AG10803 (cell line): ENCODE measurements at regions not wholly inside any gene's neighbourhood (a gene's known extent, or its start where the extent isn't known, plus 50 kb on each side); places are given as distances from the start of the nearest gene placed in this dataset.
"Not testable (repeated sequence)": the region's sequence is repeated elsewhere in the genome, so short reads cannot be mapped to it uniquely, and the experiment has no call there.

ENCODE experiments used
- DNase-seq: peaks from one replicate; pipeline ENCODE4 v3.0.0; 2010; ENCODE audit warnings: low read depth
- H3K4me3 ChIP-seq: 2 replicates; pipeline ENCODE4 v1.5.1; 2011; ENCODE audit warnings: mild to moderate bottlenecking, low read length, control low read depth
- TF ChIP-seq, protein P1 (sequence below): conservative IDR thresholded peaks from 2 replicates; pipeline ENCODE4 v1.5.1; 2011; ENCODE audit warnings: mild to moderate bottlenecking, low read length, control low read depth, inconsistent platforms

DNA sequence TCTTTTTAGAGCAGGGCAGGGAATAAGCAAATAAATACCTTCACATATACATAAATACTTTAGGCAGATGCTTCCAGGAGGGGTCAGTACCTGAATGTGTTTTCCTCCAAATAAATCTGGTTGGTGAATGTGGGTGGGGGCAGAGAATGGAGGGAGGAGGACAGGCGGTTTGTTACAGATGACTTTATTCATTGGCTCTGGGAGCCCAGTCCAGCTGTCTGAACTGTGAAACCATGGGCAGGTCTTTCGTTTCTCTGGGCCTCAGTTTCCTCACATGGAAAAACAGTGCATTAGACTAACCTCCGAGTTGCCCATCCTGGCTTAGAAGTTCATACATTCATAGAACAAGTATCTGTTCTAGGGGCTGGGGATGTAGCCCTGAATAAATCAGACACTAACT lies 124.6 kb downstream of the IER5 start:
- TF ChIP-seq, protein P1, sequence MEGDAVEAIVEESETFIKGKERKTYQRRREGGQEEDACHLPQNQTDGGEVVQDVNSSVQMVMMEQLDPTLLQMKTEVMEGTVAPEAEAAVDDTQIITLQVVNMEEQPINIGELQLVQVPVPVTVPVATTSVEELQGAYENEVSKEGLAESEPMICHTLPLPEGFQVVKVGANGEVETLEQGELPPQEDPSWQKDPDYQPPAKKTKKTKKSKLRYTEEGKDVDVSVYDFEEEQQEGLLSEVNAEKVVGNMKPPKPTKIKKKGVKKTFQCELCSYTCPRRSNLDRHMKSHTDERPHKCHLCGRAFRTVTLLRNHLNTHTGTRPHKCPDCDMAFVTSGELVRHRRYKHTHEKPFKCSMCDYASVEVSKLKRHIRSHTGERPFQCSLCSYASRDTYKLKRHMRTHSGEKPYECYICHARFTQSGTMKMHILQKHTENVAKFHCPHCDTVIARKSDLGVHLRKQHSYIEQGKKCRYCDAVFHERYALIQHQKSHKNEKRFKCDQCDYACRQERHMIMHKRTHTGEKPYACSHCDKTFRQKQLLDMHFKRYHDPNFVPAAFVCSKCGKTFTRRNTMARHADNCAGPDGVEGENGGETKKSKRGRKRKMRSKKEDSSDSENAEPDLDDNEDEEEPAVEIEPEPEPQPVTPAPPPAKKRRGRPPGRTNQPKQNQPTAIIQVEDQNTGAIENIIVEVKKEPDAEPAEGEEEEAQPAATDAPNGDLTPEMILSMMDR, result no peak
- no peak for DNase-seq
- H3K4me3 ChIP-seq, result no peak overlapping the region

DNA sequence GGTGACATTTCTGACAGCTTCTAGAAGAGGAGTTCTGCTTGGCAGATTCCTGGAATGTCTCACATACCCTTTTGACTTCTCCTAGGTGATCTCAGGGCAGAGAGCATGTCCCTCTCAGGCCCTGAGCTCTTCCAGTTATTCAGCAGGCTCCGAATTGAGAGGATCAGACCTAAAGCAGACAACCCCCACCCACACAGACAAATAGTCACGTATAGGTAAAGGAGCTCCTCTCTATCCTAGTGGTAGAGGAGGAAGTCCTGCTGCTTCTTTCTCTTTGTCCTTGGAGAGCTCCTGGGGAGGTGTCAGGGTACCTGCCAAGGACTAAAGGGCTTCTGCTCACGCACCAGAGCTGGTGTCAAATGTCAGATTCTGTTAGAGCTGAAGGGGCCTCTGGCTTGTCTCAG lies 128.1 kb downstream of the IER5 start:
- H3K4me3 ChIP-seq, result no peak overlapping the region
- TF ChIP-seq, protein P1, result no peak
- DNase-seq, result no peak

DNA sequence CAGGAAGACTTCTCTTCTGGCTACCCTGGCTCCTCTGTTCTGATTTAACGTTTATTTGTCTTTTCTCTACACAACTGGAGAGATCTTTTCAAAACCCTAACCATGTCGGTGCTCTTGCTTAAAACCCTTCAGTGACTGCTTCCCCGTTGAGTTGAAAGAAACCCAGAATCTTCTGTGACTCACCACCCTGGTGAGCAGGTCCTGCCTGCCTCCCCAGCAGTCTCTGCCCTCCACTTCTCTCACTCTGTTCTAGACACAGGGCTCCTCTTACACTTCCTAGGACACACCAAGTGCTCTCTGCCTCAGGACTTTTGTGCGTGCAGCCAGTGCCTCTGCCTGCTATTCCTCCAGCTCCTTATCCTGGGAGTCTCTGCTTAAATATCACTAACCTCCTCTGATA lies 131.4 kb downstream of the IER5 start:
- TF ChIP-seq, protein P1, result no peak
- no peak for DNase-seq
- H3K4me3 ChIP-seq, result no peak overlapping the region

DNA sequence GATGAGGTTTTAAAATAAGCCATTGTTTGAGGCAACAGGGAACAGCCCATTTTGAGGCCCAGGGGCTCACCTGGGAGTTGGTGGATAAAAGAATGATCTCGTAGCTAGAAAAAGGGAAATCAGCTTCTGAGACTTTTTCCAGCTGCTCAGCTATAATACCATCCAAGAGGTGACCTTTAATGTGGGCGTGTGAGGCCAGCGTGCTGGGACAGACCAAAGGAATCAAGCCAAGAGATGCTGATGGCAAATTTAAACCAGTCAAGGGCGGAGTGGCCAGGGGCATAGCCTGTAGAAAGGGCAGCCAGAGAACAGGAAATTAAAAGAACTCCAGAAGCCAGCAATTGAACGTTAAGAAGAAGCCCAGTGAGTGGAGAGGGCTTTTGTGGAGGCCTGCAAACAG lies 132.6 kb downstream of the IER5 start:
- H3K4me3 ChIP-seq, result no peak overlapping the region
- TF ChIP-seq, protein P1, result no peak
- DNase-seq, result no peak

DNA sequence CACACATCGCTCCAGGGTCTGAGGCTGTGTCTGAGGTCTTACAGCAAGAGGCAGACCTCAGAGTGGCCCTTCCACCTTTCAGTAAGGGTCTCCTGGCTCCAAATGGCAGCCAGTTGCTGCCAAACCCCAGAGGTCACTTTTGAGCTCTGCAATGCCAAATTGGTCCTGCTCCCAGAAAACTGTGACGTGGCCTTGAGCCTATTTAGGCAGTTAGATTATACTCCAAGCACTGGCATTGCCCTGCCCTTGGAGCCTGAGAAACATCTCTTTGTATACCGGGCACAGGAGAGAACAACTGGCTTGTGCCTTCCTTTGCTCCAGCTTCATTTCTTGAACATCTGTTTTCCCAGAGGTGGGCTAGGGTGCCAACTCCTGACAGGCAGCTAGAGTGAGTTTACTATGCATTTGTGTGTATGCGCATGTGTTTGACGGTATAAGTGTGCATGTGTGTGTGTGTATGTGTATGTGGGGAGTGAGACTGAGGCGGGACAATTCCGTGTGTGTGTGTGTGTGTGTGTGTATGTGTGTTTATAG lies 134.5 kb downstream of the IER5 start:
- DNase-seq, result no peak

DNA sequence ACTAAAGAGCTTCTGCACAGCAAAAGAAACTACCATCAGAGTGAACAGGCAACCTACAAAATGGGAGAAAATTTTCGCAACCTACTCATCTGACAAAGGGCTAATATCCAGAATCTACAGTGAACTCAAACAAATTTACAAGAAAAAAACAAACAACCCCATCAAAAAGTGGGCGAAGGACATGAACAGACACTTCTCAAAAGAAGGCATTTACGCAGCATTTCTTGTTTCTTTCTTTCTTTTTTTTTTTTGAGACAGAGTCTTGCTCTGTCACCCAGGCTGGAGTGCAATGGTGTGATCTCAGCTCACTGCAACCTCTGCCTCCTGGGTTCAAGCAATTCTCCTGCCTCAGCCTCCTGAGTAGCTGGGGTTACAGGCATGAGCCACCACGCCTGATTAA lies 138.2 kb downstream of the IER5 start:
- not testable (repeated sequence) for H3K4me3 ChIP-seq, DNase-seq

More for the DNA sequence above, 134.5 kb downstream of the IER5 start:
- TF ChIP-seq, protein P1, result no peak
- H3K4me3 ChIP-seq, result no peak overlapping the region

DNA sequence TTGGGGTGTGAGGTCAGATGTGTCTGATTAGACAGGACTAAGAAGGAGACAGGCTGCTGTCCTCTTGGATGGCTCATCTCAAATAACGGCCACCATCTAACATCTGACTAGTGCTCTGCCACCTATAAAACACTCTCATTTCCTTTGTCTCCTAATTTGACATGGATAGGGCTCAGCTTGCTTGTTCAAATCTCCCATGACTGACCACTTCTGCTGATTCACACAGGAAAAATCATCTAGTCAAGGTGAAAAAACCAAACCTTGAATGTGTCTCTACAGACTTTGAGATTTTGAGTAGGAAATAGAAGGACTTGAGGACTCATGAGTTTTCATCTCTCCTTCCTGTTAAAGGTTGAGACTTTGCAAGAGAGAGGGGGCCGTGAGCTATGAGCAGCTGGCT lies 150.6 kb downstream of the IER5 start:
- no peak overlapping the region for H3K4me3 ChIP-seq
- no peak for DNase-seq
- TF ChIP-seq, protein P1, result no peak

DNA sequence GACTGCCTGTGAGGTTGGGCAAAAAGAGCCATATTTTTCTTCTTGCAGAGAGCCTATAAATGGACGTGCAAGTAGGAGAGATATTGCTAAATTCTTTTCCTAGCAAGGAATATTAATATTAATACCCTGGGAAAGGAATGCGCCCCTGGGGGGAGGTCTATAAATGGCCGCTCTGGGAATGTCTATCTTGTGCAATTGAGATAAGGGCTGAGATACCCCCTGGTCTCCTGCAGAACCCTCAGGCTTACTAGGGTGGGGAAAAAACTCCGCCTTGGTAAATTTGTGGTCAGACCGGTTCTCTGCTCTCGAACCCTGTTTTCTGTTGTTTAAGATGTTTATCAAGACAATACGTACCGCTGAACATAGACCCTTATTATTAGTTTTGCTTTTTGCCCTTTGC lies 157.8 kb downstream of the IER5 start:
- not testable (repeated sequence) for DNase-seq, H3K4me3 ChIP-seq

DNA sequence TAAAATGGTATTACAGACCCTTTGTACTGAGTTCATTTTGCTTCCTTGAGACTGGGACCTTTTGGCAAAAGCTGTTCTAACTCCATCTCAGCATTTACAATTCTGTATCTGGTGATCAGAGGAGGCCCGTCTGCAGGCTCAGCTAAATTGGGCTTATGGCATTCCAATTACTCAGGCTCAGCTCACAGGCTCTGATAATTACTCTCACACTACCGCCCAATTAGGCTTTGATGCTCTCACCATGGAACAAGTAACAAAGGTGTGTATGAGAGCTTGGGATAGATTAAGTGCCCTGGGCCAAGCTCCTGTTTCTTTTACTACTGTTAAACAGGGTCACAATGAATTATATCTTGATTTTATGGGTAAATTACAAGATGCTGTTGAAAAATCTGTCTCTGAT lies 159.9 kb downstream of the IER5 start:
- H3K4me3 ChIP-seq, DNase-seq: not testable (repeated sequence)
